GM19324 (cell line): ENCODE measurements at regions not wholly inside any gene's neighbourhood (a gene's known extent, or its start where the extent isn't known, plus 50 kb on each side); places are given as distances from the start of the nearest gene placed in this dataset.
"Not testable (repeated sequence)": the region's sequence is repeated elsewhere in the genome, so short reads cannot be mapped to it uniquely, and the experiment has no call there.

Source experiments
- ATAC-seq: cut with Tn5 transposase; IDR thresholded peaks from one replicate; pipeline ENCODE4 v1.9.1; 2021; ENCODE audit warnings: mild to moderate bottlenecking, moderate library complexity; ENCODE audit not compliant: unreplicated experiment, low FRiP score

- no peak for ATAC-seq
Observed at GRCh38 chr5:13143214-13143613, 801.3 kb downstream of the DNAH5 start.

GRCh38 chr5:13133951-13134350 lies 810.5 kb downstream of the DNAH5 start:
- no peak for ATAC-seq

- no peak for ATAC-seq
Observed at GRCh38 chr5:13115476-13115875, 829.0 kb downstream of the DNAH5 start.

DNA sequence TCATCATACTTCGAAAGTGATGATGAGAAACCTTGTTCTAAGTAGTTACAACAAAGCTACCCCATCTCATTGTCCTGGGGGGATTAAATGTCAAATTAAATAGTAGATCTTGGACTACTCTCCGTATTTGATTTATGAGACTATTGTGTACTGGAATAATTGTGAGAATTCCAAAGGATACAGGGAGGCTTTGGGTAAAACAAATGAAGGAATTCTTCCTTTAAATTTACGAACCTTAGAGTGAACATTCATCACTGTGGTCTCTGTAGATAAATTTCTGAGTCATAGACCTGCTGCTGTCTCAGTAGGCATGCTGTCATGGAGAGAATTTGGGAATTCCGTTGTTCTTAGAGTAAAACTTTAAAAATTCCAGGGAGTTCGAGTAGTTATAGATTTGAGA lies 836.2 kb downstream of the DNAH5 start:
- no peak for ATAC-seq

- ATAC-seq = no peak
Observed at GRCh38 chr5:13107537-13107936, 837.0 kb downstream of the DNAH5 start.

DNA sequence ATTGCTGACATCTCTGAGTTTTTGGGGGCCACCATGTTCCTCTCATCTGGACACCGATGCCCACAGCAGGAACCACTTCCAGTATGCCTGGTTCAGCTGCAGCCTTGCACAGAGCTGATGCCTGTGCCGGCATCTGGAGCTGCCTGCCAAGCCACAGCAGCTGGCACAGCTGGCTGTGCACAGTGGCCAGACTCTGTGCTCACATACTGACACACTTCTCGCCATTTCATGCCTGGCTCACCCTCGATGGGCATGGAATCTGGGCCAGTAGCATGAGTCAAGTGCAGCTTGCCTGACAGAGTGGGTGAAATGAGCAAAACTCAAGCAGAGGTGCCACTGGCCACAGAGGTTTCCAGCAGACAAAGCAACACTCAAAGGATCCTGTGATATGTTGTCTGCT lies 863.4 kb downstream of the DNAH5 start:
- ATAC-seq = no peak

GRCh38 chr5:13072936-13073335 lies 871.6 kb downstream of the DNAH5 start:
- ATAC-seq = not testable (repeated sequence)

GRCh38 chr5:13063088-13063487 lies 881.4 kb downstream of the DNAH5 start:
- no peak for ATAC-seq

DNA sequence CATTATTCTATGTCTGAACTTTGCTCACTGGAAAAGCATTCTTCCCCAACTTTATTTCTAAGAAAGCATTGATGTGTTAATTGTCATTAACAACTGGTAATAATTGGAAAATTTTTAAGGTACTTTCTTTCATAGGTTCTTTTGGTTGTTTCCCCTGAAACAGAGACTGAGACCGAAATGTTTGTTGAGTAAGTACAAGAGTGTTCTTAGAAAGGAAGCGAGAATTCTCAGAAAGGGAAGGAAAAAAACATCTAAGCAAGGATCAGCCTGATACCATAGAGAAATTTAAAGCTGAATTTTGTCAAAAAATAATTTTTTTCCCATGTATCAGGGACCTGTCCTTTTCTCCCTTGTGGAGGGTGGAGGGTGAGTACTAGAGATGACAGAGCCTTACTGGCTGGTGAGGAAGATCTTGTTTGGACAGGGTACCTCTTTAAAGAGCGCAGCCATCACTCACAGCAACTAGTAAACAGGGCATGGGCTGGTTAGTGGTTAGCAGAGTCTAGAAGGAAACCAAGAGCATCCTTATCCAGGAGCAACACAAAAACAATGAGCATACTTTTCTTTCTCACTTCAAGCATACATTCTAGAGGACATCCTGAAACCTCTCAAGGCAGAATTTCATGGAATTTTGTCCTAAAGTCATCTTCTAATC lies 898.5 kb downstream of the DNAH5 start:
- ATAC-seq = no peak

DNA sequence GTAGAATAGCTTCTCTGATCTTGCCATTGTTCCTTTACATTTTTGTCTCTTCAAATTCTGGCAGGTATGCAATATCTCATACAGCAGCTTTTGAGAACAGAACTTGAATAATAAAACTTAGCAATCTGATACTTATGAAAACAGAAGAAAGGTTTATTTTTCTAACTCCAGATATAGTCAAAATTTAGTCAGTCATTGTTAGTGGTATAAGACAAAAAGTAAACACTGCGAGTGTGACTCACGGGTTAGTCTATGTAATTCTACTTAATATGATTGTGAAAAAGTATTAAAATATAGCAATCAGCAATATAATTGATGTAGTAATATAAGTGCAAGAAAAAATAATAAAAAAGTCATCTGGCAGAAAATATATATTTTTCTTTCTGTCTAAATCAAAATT lies 910.4 kb downstream of the DNAH5 start:
- ATAC-seq = no peak

GRCh38 chr5:13029211-13029610 lies 915.3 kb downstream of the DNAH5 start:
- ATAC-seq = no peak

DNA sequence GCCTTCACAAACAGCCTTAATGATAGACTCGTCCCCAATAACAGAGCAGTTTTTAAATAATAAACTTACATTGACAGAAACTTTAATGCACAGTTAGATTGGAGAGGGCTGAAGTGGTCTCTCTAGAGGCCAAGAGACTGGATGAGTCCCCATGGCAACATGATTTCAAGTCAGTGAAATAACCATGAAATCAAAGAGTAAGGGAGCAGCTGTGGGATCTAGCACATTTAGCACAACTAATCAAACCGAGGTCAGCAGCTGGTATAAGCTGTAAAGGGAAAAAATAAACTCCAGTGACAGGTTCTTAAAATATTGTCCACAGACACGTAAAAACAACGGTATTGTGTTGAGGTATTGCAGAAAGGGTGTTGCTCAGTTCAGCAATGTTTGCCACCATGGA lies 916.6 kb downstream of the DNAH5 start:
- ATAC-seq = no peak

- ATAC-seq = no peak
Observed at GRCh38 chr5:13019729-13020128, 924.8 kb downstream of the DNAH5 start.

DNA sequence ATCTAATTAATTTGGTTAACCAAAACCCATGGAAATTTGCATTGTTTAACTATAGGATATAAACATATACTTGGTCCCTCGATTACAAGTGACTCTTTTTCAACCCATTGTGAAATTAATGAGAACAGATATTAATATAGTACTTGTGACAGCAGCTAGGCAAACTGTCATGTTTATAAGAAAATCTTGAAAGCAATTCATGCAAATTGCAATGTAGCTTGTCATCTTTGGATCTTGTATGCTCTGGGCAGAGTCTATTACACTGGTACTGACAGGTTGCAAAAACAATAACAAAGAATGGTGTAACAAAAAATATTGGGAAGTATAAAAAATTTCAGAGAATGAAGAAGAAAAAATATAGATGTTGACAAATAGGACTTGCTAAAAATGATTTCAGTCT lies 941.0 kb downstream of the DNAH5 start:
- no peak for ATAC-seq

DNA sequence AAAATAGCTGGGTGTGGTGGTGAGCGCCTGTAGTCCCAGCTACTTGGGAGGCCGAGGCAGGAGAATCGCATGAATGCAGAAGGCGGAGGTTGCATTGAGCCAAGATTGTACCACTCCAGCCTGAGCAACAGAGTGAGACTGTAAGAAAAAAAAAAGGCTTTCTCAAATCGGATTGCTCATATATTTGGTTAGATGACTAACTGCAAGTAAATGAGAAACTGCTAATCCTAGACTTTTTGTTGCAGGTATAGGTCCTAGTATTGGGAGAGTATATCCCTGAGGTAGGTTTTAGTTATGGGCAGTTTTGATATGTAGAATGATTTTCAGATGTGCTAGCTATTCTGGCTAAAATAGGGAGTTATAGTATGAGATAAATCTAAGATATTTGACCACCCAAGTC lies 944.8 kb downstream of the DNAH5 start:
- ATAC-seq = no peak

DNA sequence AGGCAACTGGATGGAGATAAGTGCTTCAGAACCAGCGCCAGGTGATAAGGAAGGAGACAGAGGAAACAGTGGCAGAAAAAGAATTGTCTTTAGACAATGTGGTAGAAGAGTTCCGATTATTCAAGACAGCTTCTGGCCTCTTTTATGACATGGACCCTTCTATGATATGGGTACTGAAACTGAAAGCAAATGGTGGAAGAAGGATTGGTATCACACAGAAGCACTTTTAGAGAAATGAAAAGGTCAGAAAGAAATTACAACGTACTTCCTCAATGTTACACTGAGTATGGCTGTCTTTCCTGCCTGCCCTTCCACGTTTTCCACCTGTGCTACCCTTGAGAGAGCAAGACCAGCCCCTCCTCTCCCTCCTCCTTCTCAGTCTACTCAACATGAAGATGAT lies 959.3 kb downstream of the DNAH5 start:
- ATAC-seq = no peak

DNA sequence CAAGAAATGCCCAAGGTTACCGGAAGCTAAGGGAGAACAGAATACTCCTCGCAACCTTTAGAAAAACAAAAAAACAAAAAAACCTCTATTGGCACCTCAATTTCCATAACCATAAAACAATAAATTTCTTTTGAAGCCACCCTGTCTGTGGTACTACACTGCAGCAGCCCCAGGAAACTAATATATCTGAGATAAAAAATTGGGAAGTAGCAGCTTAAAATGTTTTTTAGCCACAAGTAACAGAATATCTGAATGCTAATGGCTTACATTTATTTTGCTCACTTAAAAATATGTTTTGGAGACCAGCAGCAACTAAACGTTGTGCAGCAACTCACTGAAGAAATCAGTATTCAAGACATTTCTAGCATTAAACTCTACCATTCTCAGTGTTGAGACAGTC lies 969.6 kb downstream of the DNAH5 start:
- ATAC-seq = no peak

DNA sequence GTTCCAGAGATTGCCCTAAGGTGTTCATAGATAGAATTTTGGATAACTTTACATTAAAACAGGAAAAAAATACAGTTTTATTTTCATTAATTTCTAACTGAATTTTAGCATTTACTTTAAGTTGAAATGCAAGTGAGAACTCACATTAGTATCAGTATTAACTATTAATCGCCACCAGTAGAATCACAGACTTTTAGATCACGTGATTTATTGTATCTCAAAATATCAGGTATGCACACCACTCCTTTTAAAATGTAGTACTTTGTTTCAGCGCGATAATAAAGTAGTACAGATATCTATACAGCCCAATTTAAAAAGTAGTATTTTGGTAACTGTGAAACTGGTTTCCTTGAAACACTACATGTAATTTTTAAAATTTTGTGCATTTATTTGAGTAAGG lies 978.7 kb downstream of the DNAH5 start:
- ATAC-seq = no peak

DNA sequence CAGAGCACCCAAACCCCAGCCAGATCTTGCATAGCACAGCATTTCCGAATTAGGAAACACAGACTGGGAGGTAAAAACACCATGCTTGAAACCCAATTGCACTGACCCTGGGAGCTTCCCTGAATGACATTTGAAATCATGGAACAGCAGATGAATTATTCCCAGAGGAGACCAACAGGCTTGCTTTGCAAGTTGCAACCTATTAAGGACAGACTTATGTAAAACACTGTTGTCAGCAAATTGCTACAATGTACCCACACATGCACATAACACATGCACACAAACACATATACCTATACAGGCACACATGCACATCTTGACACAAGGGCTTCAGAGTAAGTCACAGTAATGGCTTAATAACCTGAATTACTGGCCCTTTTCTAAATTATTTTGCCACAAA lies 984.8 kb downstream of the DNAH5 start:
- ATAC-seq = no peak

DNA sequence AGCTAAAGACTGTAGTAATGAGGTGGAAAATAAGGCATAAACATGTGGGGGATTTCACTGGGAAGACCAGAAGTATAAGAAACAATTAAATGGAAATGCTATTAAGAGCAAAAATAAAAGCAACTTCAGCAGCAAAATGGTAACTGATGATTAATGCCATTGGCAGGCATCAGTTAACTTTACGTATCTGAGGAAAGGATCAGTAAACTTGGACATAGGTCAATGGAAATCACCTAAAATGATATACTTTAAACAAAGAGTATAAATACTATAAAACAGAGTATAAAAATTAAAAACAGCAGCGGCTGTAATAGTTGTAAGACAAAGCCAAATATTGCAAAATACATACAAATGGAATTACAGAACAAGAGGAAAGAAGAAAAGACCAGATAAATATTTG lies 992.1 kb downstream of the DNAH5 start:
- ATAC-seq = no peak

- no peak for ATAC-seq
Observed at GRCh38 chr5:12951846-12952245, 992.6 kb downstream of the DNAH5 start.

GRCh38 chr5:12947379-12947778 lies 997.1 kb downstream of the DNAH5 start:
- no peak for ATAC-seq

- not testable (repeated sequence) for ATAC-seq
Observed at GRCh38 chr5:12945477-12945876, 999.0 kb downstream of the DNAH5 start.
